SKM-1 (cell line): ENCODE measurements at regions not wholly inside any gene's neighbourhood (a gene's known extent, or its start where the extent isn't known, plus 50 kb on each side); places are given as distances from the start of the nearest gene placed in this dataset.
A peak's percentile ranks its signal among the peaks of the same experiment; 100 is the strongest.

Experiments used
- DNase-seq: peaks from one replicate; lab custom pipeline; 2025; ENCODE audit not compliant: unreplicated experiment; lab: John Stamatoyannopoulos, UW

- DNase-seq: no peak
Measured at GRCh38 chr3:113051787-113052186, 61.0 kb downstream of the GTPBP8 start.

DNA sequence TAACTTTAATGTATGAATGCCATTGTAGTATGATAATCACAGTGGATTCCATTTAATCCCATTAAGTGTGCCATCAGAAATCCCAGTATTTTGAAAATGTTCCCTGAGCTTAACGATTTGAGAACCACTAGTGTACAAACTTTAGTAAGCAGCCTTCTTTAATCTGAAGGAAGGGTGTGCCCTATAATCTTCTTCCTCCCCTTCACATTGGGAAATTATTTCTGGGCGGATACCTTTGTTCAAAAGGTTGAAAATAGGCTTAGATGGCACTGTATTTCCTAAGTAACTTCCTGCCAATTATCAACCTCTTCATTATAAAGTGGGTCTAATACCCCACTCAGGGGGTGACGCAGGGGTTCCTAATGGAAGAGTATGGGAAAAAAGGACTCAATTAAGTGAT lies 62.4 kb downstream of the GTPBP8 start:
- no peak for DNase-seq

- peak; percentile 52 for DNase-seq
Measured at GRCh38 chr3:113054552-113054951, 63.8 kb downstream of the GTPBP8 start.

- peak; percentile 84 for DNase-seq
Measured at GRCh38 chr3:113055201-113055600, 64.4 kb downstream of the GTPBP8 start.

GRCh38 chr3:113055961-113056360 lies 65.2 kb downstream of the GTPBP8 start:
- no peak for DNase-seq

- no peak for DNase-seq
Measured at GRCh38 chr3:113057117-113057516, 66.3 kb downstream of the GTPBP8 start.

DNA sequence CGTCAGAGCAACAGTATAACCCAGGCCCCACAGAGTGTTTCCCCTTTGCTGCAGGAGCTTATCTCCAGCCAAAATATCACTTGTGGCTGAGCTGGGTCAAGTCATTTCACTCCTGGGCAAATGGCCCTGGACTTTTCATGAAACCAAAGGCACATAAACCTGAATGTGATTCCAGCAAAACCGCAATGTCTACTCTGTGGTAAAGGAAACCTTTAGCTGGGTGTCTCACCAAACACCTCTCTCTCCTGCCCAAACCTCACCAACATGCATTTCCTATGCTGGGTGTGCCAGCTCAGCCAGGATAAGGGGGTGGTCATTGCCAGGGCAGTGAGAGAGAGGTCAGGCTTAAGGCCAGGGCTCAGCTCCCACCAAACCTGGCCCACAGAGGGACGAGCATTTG lies 67.4 kb downstream of the GTPBP8 start:
- no peak for DNase-seq

GRCh38 chr3:113062705-113063104 lies 71.9 kb downstream of the GTPBP8 start:
- DNase-seq: no peak

DNA sequence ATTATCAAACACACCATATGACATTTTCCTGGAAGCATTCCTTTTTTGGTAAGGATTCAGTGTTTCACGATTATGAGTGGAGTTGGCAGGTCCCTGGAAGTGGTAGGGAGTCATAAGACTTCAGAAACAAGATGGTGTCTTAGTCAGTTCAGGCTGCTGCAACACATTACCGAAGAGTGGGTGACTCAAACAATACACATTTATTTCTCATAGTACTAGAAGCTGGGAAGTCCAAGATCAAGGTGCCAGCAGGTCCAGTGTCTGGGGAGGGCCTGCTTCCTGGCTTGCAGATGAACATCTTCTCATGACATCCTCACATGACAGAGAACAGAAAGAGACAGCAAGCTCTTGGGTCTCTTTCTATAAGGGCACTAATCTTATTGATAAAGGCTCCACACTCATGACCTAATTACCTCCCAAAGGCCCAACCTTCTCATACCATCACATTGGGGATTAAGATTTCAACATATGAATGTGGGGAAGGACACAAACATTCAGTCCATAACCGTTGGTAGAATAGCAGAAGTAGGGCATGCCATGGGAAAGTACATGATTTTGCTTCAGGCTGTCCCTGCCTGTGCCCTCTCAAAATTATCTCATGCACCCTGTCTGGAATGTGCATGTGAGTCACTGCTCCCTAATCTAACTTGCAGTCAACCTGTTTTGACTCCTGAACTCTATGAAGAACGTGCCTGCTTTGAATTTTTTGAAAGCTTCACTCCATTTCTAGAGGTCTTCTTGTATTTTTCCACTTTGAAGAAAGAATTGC lies 72.5 kb downstream of the GTPBP8 start:
- no peak for DNase-seq

- no peak for DNase-seq
Measured at GRCh38 chr3:113064183-113064582, 73.4 kb downstream of the GTPBP8 start.

DNA sequence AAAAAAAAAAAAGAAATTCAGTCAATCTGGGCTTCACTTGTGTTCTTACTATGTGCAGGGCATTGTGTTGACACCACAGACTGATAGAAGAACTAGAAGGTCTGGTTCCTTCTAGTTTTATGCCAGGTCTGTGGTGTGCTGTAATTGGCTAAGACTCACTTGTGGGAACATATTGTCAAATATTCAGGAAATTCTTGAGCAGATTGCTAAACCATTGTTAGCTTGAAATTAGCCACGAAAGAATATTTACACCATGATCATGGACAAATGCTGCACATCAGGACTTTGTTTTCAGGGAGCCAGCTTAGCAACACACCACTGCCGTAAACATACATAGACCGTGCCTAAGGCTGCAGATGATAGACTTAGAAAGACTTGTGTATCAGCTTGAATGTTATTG lies 74.6 kb downstream of the GTPBP8 start:
- DNase-seq: no peak

- DNase-seq: no peak
Measured at GRCh38 chr3:113070072-113070640, 79.4 kb downstream of the GTPBP8 start.

- DNase-seq: no peak
Measured at GRCh38 chr3:113070681-113071113, 79.9 kb downstream of the GTPBP8 start.

DNA sequence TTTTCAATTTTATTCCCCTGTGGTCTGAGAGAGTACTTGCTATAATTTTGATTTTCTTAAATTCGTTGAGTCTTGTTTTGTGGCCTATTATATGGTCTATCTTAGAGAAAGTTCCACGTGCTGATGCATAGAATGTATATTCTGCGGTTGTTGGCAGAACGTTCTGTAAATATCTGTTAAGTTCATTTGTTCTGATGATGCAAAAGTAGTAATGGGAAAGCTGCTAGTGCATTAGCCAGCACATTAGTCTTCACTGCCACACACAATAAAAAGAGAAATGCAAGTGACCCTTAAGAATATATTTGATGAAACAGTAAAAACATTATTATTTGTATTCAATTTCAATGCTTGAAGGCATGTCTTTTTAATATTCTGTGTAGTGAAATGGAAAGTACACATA lies 84.8 kb downstream of the GTPBP8 start:
- DNase-seq: no peak

DNA sequence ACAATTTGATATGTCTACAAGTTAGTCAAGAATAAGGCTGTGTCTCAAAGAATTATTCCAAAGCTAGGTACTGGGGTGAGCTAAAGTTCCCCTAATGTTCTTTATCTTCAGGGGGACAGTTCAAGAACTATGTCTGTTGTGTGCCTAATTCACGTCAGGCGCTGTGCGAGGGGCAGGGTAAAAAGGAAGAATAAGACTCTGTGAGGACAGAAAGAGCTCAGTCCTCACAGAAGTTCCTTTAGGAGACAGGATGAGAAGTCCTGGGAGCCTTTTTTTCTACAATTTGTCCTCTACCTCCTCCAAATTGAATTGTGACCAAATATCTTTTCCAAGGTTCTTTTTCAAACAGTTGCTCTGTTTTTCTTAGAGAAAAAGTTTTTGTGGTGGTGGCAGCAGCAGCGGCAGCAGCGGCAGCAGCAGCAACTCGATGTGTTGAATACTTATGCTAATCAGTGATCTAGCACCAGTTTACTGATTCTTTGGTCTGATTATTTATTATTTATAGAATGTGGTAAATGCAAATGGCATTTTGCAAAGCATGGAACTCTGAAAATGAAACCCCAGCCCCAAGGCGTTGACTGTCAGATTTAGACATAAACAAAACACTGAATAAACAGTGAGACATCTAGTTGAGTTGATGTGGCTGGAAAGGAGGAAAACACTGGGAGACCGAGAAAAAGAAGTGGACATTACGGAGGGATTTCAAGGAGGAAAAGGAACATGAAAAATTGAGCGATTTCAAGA lies 88.6 kb downstream of the GTPBP8 start:
- no peak for DNase-seq

DNA sequence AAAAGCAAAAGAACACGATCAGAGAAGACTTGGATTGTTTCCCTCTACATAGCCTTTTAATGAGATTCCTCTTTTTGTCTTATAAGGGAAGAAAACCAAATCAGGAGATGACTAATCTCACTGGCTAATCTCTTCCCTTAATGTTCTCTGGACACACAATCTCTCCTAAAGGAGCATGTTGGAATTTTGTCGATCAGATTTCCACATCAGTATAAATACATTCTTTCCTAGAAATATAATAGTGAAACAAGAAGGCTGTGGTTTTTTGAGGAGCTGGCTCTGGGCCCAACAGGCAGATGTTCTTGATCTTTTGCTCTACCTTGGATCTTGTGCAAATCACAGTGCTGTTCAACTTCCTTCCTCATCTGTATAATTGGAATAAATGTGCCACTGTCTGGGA lies 94.0 kb downstream of the GTPBP8 start:
- DNase-seq: no peak

- DNase-seq: no peak
Measured at GRCh38 chr3:113086560-113087461, 96.0 kb downstream of the GTPBP8 start.

DNA sequence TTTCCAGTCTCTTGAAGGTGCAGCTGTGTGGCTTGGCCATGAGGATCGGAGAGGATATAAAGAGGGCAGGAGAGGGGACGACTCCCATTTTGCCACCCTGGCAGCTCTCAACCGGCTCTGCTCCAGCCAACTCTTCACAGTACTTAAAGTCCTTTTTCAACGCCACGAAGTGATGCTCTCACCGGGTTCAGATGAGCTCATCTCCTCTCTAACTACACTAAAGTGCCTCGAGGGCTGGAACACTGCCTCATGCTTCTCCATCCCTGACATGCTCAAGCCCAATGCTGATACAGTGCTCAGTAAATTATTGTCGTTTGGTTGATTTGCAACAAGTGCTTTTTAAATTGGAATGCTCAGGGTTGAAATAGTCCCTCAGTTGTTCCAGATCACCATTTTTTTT lies 97.8 kb downstream of the GTPBP8 start:
- DNase-seq: no peak

- DNase-seq: no peak
Measured at GRCh38 chr3:113091417-113091816, 100.6 kb downstream of the GTPBP8 start.

DNA sequence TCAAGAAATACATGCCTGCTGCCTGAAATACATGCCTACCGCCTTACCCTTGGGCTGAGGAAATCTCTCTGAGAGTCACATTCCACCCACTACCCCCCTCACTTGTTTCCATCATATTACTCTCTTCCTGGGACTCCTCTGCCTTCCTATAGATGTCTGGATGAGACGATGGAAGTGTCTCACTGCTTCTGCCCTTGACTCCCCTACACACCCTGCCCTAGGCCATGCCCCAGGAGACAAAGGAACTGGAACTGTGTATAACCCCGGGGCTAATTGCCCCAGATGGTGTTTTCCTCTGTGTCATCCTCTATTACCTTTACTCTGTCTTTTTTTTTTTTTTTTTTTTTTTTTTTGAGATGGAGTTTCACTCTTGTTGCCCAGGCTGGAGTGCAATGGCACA lies 102.0 kb downstream of the GTPBP8 start:
- DNase-seq: no peak
